A549 (cell line): ENCODE measurements at regions not wholly inside any gene's neighbourhood (a gene's known extent, or its start where the extent isn't known, plus 50 kb on each side); places are given as distances from the start of the nearest gene placed in this dataset.
A peak's percentile ranks its signal among the peaks of the same experiment; 100 is the strongest.

Experiments used
- ATAC-seq, 2 experiments: fragments of 200-7000 bp in 1 of 2; fragments of >200 bp in 1 of 2; cut with Nextera tagmentation in 1 of 2; cut with Tn5 transposase in 1 of 2; 3 replicates each; pipeline versions ENCODE4 v1.8.0 to v1.9.1; 2018 to 2020; ENCODE audit warnings: mild to moderate bottlenecking in 1 of 2, moderate library complexity in 1 of 2
- CTCF ChIA-PET: fragments of 300-600 bp; sonication (Branson Sonifier 250); formaldehyde crosslinking; extraction: SDS; loops from one replicate; lab custom pipeline; 2021; ENCODE audit warnings: antibody characterized with exemption, inconsistent platforms; lab: Yijun Ruan, JAX
- POLR2A ChIA-PET: fragments of 350-600 bp; formaldehyde crosslinking; extraction: SDS; loops from one replicate; lab custom pipeline; 2021; ENCODE audit warnings: antibody characterized with exemption, inconsistent platforms; lab: Yijun Ruan, JAX
- DNase-seq, 2 experiments: peaks; one replicate each; pipeline versions ENCODE4 v3.0.0 to v3.0.0-alpha.2; 2011 to 2016; ENCODE audit warnings: low read depth in 1 of 2, low spot score in 1 of 2
- FAIRE-seq: peaks from 2 replicates; lab custom pipeline; 2011; peaks lifted over from hg19 to GRCh38; lab: Jason Lieb, UNC
- H3K27ac ChIP-seq, 2 experiments: fragments of >200 bp; sonication (Bioruptor Twin); formaldehyde crosslinking; 3 replicates each; pipeline ENCODE4 v1.5.1; 2016 to 2017
- H3K4me1 ChIP-seq: fragments of >200 bp; sonication (Bioruptor Twin); formaldehyde crosslinking; 3 replicates; pipeline ENCODE4 v1.6.1; 2016
- H3K4me2 ChIP-seq: fragments of >200 bp; sonication (Bioruptor Twin); formaldehyde crosslinking; 3 replicates; pipeline ENCODE4 v1.6.1; 2016
- H3K4me3 ChIP-seq: fragments of >200 bp; sonication (Bioruptor Twin); formaldehyde crosslinking; 3 replicates; pipeline ENCODE4 v1.5.1; 2016
- H3K9me3 ChIP-seq: fragments of >200 bp; sonication (Bioruptor Twin); formaldehyde crosslinking; 3 replicates; pipeline ENCODE4 v1.6.1; 2016
- BCL3 ChIP-seq: fragments of >200 bp; sonication (Bioruptor Twin); formaldehyde crosslinking; IDR thresholded peaks from 3 replicates; pipeline ENCODE4 v1.6.1; 2016
- CHD4 ChIP-seq: fragments of 200-600 bp; sonication (generic); IDR thresholded peaks from 2 replicates; pipeline ENCODE4 v1.6.1; 2016; ENCODE audit warnings: antibody characterized with exemption, mild to moderate bottlenecking, borderline replicate concordance
- EP300 ChIP-seq, 2 experiments: fragments of >200 bp; sonication (Bioruptor Twin); formaldehyde crosslinking; IDR thresholded peaks; 2 replicates in 1 of 2; 3 replicates in 1 of 2; pipeline ENCODE4 v1.6.1; 2016 to 2017
- ESRRA ChIP-seq: fragments of 150-350 bp; IDR thresholded peaks from 2 replicates; pipeline ENCODE4 v1.6.1; 2014; ENCODE audit warnings: mild to moderate bottlenecking, low read length, borderline replicate concordance
- FOSB ChIP-seq: fragments of 250-450 bp; sonication (Bioruptor Pico); IDR thresholded peaks from 2 replicates; pipeline ENCODE4 v1.5.0; 2020; ENCODE audit warnings: mild to moderate bottlenecking, moderate library complexity
- GATA3 ChIP-seq: IDR thresholded peaks from 2 replicates; pipeline ENCODE4 v1.6.1; 2012; ENCODE audit warnings: borderline replicate concordance
- HDAC2 ChIP-seq: fragments of 200-600 bp; sonication (generic); IDR thresholded peaks from 2 replicates; pipeline ENCODE4 v1.6.1; 2016
- KDM1A ChIP-seq: fragments of 200-600 bp; sonication (generic); IDR thresholded peaks from 2 replicates; pipeline ENCODE4 v1.6.1; 2016; ENCODE audit warnings: low read depth, mild to moderate bottlenecking
- MAFK ChIP-seq: fragments of 450-650 bp; IDR thresholded peaks from 2 replicates; pipeline ENCODE4 v1.6.1; 2014; ENCODE audit not compliant: partially characterized antibody
- NFE2L2 ChIP-seq: fragments of 150-350 bp; conservative IDR thresholded peaks from 2 replicates; pipeline ENCODE4 v1.6.1; 2014; ENCODE audit warnings: low read length
- PHF8 ChIP-seq: fragments of 200-600 bp; sonication (generic); IDR thresholded peaks from 2 replicates; pipeline ENCODE4 v1.6.1; 2016; ENCODE audit warnings: low read depth, mild to moderate bottlenecking, antibody characterized with exemption, moderate library complexity, borderline replicate concordance
- POLR2A ChIP-seq: IDR thresholded peaks from 2 replicates; pipeline ENCODE4 v1.6.1; 2012; ENCODE audit warnings: mild to moderate bottlenecking, low read length
- POLR2AphosphoS2 ChIP-seq: conservative IDR thresholded peaks from 2 replicates; pipeline ENCODE4 v1.6.1; 2012; ENCODE audit warnings: low read length, improper control_type of control experiment, inconsistent platforms
- RAD21 ChIP-seq, 2 experiments: fragments of >200 bp in 1 of 2; sonication (Bioruptor Twin) in 1 of 2; formaldehyde crosslinking in 1 of 2; IDR thresholded peaks in 1 of 2; conservative IDR thresholded peaks in 1 of 2; 2 replicates in 1 of 2; 3 replicates in 1 of 2; pipeline ENCODE4 v1.6.1; 2012 to 2018; ENCODE audit warnings: inconsistent platforms in 1 of 2
- RCOR1 ChIP-seq: fragments of 150-350 bp; IDR thresholded peaks from 2 replicates; pipeline ENCODE4 v1.6.1; 2014; ENCODE audit warnings: antibody characterized with exemption, low read length, low read depth
- RNF2 ChIP-seq: fragments of 200-600 bp; sonication (generic); IDR thresholded peaks from 2 replicates; pipeline ENCODE4 v1.6.1; 2016; ENCODE audit warnings: low read depth, mild to moderate bottlenecking, antibody characterized with exemption, moderate library complexity, borderline replicate concordance
- SMC3 ChIP-seq: fragments of >200 bp; sonication (Bioruptor Twin); formaldehyde crosslinking; IDR thresholded peaks from 3 replicates; pipeline ENCODE4 v1.6.1; 2018; ENCODE audit warnings: inconsistent platforms
- SREBF2 ChIP-seq: fragments of 450-650 bp; IDR thresholded peaks from 2 replicates; pipeline ENCODE4 v1.6.1; 2014; ENCODE audit warnings: mild to moderate bottlenecking, moderate library complexity
- ZSCAN20 ChIP-seq: fragments of 250-450 bp; sonication (Bioruptor Pico); IDR thresholded peaks from 2 replicates; pipeline ENCODE4 v1.8.0; 2022; ENCODE audit warnings: mild to moderate bottlenecking, moderate library complexity
- WGBS: methylation state at CpG from one replicate; pipeline ENCODE4 v1.1.6; 2017; ENCODE audit errors: missing lambda C conversion rate; 5-methylcytosine and 5-hydroxymethylcytosine counted together
- TF ChIP-seq, protein P1 (sequence below): fragments of 200-600 bp; sonication (generic); IDR thresholded peaks from 2 replicates; pipeline ENCODE4 v1.6.1; 2016; ENCODE audit warnings: antibody characterized with exemption, mild to moderate bottlenecking, moderate library complexity
- TF ChIP-seq, protein P2 (sequence below): fragments of >200 bp; sonication (Bioruptor Twin); formaldehyde crosslinking; IDR thresholded peaks from 2 replicates; pipeline ENCODE4 v1.6.1; 2016
- TF ChIP-seq, protein P3 (sequence below): fragments of 250-450 bp; sonication (Bioruptor Pico); IDR thresholded peaks from 2 replicates; pipeline ENCODE4 v1.5.0; 2021; ENCODE audit warnings: mild to moderate bottlenecking, moderate library complexity, borderline replicate concordance

DNA sequence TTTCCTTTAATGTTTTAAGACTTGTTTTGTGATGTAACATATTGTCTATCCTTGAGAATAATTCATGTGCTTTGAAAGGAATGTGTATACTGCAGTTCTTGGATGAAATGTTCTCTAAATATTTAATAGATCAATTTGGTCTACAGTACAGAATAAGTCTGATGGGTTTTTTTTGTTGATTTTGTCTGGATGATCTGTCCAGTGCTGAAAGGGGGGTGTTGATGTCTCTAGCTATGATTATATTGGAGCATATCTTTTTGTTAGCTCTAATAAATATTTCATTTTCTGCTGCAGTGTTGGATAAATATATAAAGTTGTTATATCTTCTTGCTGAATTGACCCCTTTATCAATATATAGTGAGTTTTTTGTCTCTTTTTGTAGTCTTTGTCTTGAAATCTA lies 269.9 kb upstream of the TUSC1 start:
- Histone ChIP-seq H3K4me1 (no peaks in the 10 kb centered on the region), H3K4me3 (no peak overlapping the region), H3K9me3 (no peaks in the 10 kb centered on the region), H3K27ac (no peak overlapping the region), H3K4me2 (no peak overlapping the region)
- ATAC-seq (no peak), DNase-seq (no peak), FAIRE-seq (no peak)
- TF ChIP-seq, protein P1, sequence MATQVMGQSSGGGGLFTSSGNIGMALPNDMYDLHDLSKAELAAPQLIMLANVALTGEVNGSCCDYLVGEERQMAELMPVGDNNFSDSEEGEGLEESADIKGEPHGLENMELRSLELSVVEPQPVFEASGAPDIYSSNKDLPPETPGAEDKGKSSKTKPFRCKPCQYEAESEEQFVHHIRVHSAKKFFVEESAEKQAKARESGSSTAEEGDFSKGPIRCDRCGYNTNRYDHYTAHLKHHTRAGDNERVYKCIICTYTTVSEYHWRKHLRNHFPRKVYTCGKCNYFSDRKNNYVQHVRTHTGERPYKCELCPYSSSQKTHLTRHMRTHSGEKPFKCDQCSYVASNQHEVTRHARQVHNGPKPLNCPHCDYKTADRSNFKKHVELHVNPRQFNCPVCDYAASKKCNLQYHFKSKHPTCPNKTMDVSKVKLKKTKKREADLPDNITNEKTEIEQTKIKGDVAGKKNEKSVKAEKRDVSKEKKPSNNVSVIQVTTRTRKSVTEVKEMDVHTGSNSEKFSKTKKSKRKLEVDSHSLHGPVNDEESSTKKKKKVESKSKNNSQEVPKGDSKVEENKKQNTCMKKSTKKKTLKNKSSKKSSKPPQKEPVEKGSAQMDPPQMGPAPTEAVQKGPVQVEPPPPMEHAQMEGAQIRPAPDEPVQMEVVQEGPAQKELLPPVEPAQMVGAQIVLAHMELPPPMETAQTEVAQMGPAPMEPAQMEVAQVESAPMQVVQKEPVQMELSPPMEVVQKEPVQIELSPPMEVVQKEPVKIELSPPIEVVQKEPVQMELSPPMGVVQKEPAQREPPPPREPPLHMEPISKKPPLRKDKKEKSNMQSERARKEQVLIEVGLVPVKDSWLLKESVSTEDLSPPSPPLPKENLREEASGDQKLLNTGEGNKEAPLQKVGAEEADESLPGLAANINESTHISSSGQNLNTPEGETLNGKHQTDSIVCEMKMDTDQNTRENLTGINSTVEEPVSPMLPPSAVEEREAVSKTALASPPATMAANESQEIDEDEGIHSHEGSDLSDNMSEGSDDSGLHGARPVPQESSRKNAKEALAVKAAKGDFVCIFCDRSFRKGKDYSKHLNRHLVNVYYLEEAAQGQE = peak; percentile 50; the same call in 1 of the 2 replicates
- no peak for TF ChIP-seq CHD4
- POLR2A ChIA-PET = no interaction called here
- CTCF ChIA-PET = no interaction called here

DNA sequence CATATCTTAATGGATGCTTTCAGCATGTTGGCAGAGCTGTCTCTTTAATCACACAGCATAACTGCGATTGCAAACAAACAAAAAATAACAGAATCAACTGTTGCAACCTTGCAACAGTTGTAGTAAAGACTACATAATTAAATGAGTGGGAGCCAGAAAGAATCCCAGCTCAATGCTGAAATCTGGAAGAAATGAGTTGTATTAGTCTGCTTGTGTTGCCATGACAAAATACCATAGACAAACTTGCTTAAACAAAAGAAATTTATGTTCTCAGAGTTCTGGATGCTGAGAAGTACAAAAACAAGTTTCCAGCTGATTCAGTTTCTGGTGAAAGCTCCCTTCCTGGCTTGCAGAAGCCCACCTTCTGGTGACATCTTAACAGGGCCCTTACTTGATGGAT lies 260.9 kb upstream of the TUSC1 start:
- no peaks in the 10 kb centered on the region for H3K4me1 ChIP-seq
- FAIRE-seq (no peak), ATAC-seq (no peak), DNase-seq (no peak)
- no peak overlapping the region for H3K27ac ChIP-seq
- ChIA-PET CTCF (no interaction called here), POLR2A (no interaction called here)
- H3K4me3 ChIP-seq = no peak overlapping the region
- WGBS = 7% methylated on average over 1 of the region's 1 CpG
- TF ChIP-seq, protein P2, sequence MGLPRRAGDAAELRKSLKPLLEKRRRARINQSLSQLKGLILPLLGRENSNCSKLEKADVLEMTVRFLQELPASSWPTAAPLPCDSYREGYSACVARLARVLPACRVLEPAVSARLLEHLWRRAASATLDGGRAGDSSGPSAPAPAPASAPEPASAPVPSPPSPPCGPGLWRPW = no peak
- no peak for TF ChIP-seq ESRRA
- TF ChIP-seq ZSCAN20 (CRISPR knock-in tag) = no peak
- TF ChIP-seq PHF8 = no peak
- no peak for TF ChIP-seq RNF2
- no peak for TF ChIP-seq RAD21 (conservative IDR thresholded peaks at IDR 0.05 in 1 of 2, IDR thresholded peaks at IDR 0.05 in 1 of 2)
- no peak for TF ChIP-seq POLR2A
- no peak for TF ChIP-seq RCOR1
- TF ChIP-seq EP300 (IDR thresholded peaks at IDR 0.05) = no peak
- no peak for TF ChIP-seq SREBF2
- no peak for TF ChIP-seq MAFK
- TF ChIP-seq GATA3 = no peak
- TF ChIP-seq SMC3 = no peak
- H3K4me2 ChIP-seq = no peak overlapping the region
- H3K9me3 ChIP-seq = no peaks in the 10 kb centered on the region

DNA sequence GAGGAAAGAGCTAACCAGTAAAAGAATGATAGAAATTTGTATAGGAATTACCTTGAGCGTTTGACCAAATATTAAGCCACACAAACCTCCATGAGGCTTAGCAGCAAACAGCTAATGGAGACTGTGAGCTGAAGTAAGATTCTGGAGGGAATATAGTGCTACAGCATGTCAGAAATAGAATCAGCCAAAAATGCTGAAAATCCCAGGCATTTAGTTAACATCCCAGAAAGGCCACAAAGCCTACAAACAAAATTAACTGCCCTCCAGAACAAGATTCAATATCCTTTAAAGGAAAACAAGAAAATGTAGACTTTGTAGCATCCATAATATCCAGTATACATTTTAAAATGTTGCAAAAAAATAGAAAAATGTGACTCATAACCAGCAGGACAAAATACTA lies 257.8 kb upstream of the TUSC1 start:
- no peaks in the 10 kb centered on the region for H3K9me3 ChIP-seq
- ChIA-PET CTCF (no interaction called here), POLR2A (no interaction called here)
- no peak overlapping the region for H3K27ac ChIP-seq
- 8% methylated on average over 1 of the region's 1 CpG for WGBS
- no peak overlapping the region for H3K4me3 ChIP-seq
- no peak for TF ChIP-seq FOSB (CRISPR knock-in tag)
- TF ChIP-seq, protein P1 = no peak
- no peak for TF ChIP-seq KDM1A
- no peak for TF ChIP-seq NFE2L2
- TF ChIP-seq ESRRA = no peak
- TF ChIP-seq HDAC2 = no peak
- no peak for TF ChIP-seq BCL3
- TF ChIP-seq RNF2 = no peak
- TF ChIP-seq POLR2AphosphoS2 = no peak
- TF ChIP-seq MAFK = no peak
- TF ChIP-seq, protein P3, sequence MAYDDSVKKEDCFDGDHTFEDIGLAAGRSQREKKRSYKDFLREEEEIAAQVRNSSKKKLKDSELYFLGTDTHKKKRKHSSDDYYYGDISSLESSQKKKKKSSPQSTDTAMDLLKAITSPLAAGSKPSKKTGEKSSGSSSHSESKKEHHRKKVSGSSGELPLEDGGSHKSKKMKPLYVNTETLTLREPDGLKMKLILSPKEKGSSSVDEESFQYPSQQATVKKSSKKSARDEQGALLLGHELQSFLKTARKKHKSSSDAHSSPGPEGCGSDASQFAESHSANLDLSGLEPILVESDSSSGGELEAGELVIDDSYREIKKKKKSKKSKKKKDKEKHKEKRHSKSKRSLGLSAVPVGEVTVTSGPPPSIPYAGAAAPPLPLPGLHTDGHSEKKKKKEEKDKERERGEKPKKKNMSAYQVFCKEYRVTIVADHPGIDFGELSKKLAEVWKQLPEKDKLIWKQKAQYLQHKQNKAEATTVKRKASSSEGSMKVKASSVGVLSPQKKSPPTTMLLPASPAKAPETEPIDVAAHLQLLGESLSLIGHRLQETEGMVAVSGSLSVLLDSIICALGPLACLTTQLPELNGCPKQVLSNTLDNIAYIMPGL (CRISPR knock-in tag) = no peak
- DNase-seq (no peak), ATAC-seq (no peak), FAIRE-seq (no peak)
- H3K4me1 ChIP-seq = no peaks in the 10 kb centered on the region
- H3K4me2 ChIP-seq = no peak overlapping the region
